HUDEP-2 (cell line): ENCODE measurements at regions not wholly inside any gene's neighbourhood (a gene's known extent, or its start where the extent isn't known, plus 50 kb on each side); places are given as distances from the start of the nearest gene placed in this dataset.

Experiments
- DNase-seq, 76 experiments: peaks; one replicate each; lab custom pipeline; 2025; ENCODE audit not compliant: unreplicated experiment in 76 of 76; lab: John Stamatoyannopoulos, UW

DNA sequence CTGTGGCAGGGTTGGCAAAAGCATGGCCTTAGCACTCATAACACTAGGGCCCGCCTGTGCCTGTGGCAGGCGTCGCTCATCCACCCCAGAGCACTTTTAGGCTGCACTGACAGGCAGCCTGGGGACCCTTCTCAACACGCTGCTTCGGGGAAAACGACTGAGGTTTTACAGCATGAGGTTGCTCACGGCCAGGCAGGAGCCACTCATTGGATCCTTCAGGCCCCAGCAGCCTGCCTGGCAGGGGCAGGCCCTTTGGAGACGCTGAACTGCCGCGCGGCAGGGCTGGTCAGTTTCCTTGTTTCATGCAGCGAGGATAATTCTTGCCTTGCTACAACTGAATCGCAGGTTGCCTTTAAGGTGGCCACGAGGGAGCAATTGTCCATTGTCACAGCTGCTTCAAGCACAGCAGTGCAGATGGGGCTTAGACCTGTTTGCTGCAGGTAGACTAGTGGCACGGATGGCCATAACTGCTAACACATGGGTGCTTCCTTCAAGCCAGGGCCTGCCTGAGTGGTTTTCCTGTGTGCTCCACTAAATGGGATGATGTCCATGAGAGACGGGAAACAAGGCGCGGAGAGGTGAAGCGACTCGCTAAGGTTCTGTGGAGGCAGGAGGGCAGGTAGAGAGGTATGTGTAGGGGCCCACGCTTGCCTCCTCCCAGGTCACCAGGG lies 49.9 kb upstream of the HS6ST1 start:
- DNase-seq, result no peak

DNA sequence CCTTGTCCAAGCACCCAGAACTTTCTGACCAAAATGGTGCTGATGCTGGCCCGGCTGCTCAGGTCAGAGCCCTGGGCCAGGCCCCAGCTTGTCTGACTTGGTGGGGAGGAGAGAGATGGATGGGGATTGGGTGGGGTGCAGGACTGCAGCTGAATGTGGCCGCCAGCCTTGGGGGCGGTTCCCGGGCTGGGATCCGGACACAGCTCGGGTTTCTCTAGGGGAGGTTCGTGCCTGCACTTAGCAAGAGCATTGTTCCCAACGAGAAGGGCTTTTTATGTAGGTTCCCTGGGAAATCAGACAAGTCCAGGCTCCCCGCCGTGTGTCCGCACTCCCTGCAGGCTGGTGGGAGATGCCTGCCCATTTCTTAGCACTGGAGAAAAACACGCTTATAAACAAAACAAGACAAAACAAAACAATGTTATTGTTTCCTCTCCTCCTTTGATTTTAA lies 50.5 kb upstream of the HS6ST1 start:
- DNase-seq, result no peak

DNA sequence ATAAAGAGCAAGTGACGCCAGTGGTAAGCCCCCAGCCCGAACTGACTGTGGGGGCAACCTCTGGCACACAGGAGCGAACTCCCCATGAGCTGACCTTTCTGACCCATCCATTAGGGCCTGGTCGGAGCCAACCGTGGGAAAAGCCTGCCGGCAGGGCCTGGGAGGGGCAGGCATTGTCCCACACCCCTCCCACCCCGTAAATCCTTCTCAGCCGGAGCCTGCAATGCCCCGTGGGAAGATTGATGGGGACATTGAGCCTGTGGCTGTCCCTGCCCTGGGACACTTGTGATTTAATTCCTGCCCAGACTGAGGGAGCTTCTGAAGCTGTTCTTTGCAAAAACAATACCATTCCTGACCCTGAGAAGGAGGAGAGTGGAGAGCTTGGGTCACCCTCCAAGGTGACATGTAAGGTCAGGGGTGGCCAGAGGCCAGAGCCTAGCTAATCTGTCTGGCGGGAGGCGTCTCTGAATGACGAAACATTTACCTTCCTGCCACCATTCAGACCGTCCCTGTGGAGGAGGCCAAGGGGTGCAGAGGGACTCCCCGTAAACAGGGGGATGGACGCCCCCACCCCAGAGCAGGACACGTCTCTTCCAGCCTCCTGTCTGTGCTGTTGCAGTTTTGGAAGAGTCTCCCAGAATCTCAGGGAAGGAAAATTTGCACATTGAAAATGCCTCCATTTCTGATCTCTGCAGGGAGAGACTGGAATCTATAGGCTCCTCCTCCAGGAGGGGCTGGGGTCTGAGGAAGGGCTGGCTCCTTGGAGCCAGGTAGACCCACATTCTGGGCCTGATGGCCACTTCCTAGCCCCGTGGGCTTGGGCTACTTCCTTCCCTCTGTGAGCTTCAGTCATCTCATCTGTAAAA lies 51.2 kb upstream of the HS6ST1 start:
- no peak for DNase-seq

- DNase-seq, result no peak
These were observed 52.0 kb upstream of the HS6ST1 start for GRCh38 chr2:128370468-128371247.

DNA sequence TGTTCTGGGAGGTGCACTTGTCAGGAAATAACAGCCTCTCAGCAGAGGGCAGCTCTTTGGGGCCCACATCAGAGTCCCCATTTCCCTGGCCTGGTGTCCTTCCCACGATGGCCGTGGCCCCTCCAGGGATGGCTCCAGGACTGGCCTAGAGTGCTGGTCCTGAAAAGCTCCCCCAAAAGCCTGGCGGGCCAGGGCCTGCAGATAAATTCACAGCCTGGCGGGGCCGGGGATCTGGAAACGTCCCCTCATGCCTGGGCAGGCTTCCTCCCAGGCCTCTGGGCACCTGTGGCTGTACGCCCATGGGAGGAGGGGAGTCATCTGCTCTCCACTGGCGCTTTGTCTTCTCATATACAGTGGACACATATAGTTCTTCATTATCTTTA lies 52.6 kb upstream of the HS6ST1 start:
- DNase-seq, result no peak

DNA sequence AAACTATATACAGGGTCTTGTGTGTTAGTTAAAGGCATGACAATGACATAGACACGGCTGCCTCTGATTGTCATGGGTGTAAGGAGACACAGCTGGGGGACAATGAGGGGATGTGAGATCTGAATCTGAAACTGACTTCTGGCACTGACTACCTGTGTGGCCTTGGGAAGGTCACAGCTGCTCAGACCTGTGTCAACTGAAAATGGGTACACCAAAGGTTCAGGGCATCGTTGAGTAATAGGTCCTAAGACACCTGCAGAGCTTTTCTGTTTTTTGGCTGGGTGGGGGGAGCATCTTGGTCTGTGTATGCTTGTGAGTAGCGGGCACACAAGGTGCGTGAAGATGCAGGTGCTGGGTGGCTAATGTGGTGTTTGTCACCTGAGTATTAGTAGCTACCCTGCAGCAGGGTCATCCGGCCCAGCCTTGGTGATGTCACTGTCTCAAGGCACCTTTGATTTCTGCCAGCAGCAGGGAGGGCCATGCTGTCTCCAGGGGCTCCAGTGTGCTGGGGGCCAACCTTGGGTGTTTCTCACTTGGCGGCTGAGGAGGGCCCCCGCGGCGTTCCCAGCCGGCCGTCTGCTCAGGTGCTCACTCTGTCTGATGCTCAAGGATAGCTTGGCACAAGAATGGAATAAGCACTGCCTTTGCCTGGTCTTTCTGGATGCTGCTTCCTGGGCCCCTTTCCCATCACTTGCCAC lies 53.1 kb upstream of the HS6ST1 start:
- DNase-seq, result no peak

DNA sequence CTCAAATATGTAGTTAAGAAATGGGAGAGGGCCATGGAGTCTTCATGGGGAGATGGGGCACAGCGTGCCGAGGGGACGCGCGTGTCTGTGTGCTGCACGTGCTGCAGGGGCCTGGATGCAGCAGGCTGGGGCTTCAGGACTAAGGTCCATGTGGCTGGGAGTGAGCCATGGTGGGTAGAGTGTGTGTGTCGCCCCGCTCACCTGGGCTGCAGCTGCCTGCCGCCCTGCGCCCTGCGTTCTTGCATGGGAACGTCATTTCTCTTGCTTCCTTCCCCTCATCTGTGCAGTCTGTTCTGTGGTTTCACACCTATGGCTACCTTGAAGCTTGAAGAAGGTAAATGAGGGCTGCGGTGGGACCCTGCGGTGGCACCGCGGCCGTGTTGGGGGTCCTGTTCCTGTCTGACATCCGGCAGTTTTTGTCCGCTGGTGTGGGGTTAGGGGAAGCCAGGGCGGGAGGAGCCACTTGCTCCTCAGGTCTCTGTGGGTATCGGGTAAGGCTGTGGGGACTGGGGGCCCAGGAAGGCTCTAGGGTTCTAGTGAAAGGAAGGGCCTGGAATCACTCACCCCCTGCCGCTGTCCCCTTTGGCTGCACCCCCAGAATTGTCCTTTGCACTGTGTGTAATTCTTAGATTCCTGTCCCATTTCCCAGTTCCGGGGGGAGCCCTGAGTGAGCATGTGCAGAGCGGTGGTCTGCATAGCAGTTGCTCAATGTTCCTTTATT lies 54.1 kb upstream of the HS6ST1 start:
- DNase-seq, result no peak

- no peak for DNase-seq
These were observed 54.9 kb upstream of the HS6ST1 start for GRCh38 chr2:128373451-128374000.

- DNase-seq, result no peak
These were observed 55.5 kb upstream of the HS6ST1 start for GRCh38 chr2:128374001-128374710.

DNA sequence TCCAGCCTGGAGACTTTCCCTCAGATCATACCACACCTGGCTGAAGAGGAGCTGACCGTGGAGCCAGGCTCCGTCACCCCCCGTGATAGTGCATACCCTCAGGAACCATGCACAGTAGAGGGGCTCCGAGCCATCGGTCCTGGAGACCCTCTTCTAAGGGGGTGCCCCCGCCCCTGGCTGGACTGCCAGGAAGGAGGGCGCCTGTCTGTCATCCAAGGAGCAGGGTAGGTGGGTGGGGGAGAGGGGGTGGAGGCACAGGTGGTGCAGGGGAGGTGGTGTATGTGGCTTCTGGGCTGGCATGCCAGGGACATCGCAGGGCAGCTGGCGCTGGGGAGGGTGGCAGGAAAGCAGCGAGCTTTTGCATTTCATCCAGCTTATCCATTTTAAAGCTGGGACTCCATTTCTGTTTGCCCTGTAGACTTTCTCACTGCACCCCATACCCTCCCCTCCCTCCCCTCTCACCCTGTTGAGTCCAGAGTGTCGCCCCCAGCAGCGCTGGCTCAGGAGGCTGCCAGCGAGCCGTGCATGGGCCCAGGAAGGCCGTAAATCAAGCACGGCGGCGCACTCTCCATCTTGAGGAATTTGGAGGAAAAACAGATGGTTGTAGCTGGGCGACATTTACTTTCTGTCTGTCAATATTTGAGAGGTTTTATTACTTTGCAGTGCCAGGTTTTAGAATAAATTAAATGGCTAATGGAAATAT lies 56.2 kb upstream of the HS6ST1 start:
- no peak for DNase-seq

DNA sequence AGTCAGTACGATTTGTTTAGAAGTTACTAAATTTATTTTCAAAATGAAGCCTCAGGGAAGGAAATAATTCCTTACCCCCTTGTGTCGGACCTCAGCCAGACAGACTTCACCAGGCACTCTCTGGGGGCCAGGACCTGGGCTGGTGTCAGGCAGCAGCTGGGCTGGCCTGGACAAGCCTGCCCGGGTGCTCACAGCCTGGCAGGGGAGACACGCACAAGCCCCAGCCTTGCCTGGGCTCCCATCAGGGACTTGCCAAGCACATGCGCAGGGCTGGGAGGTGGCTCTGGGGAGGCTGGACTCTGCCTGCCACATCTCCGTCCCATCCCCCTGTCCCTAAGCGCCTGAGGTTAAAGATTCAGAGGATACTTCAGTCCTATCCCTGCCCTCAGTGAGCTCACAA lies 56.8 kb upstream of the HS6ST1 start:
- DNase-seq, result no peak

DNA sequence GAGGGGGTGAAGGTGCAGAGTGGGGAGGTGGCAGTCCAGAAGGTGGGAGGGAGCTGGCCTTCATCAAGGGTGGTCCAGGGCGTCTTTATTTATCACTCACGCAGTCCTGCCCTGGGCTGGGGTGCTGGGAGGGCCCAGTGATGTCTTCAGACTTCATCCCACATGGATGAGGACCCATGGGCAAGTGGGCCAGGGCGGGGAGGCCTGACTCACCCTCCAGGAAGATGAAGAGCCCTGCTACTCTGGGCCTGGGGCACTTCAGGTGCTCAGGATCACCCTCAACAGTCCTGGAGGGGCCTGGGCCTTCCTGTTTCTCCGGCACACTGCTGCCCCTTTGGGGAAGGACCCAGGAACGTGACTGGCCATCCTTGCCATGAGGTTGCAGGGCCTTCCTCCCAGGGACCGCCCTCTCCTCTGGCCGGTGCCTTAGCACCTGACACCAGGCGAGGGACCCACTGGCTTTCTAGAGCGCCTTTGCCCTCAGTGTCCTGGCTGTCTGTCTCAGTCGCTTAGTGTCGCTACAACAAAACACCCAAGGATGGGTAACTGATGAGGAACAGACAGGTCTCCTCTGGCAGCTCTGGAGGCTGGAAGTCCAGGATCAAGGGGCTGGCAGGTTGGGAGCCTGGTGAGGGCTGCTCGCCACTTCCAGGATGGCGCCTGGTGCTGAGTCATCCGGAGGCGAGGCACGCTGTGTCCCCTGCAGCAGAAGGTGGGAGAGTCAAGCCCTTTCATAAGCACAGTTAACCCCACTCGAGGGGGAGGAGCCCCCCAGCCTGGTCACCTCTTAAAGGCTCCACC lies 57.8 kb upstream of the HS6ST1 start:
- DNase-seq, result no peak

GRCh38 chr2:128377071-128377910 lies 58.6 kb upstream of the HS6ST1 start:
- DNase-seq, result peak in 1 of 76 experiments; percentile 4

DNA sequence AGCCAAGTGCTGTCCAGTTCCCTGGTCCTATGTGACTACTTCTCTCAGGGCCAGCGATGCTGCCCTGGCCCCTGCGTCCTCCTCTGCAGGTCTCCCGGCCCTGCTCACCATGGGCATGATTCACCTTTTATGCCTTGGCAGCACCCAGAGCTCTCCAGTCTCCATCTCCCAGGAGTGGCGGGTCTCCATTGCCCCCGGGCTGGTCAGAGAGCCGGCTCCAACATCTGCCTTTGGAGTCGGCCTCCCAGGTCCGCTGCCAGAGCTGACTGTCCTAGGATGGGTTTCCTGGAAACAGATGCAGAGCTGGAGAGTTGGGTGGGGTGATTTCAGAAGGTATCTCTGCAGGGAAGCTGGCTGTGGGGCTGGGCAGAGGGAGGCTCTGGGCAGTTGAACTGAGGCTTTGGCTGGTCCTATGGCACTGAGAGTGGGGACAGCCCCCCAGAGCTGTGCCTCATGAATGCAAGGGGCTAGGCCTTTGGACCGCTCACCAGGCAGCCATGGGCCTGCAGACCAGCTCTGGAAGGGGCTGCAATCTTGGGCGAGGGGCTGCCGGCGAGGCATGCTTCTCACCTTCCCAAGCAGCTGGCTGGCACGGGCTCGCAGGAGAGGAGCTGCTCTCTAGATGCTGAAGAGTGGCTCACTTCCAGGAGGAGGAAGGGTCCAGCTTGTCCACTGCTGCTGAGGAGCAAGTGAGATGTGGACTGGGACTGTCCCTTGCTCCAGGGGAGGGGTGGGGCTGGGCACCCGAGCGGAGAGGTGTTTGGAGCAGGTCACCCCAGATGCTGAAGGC lies 59.8 kb upstream of the HS6ST1 start:
- no peak for DNase-seq

DNA sequence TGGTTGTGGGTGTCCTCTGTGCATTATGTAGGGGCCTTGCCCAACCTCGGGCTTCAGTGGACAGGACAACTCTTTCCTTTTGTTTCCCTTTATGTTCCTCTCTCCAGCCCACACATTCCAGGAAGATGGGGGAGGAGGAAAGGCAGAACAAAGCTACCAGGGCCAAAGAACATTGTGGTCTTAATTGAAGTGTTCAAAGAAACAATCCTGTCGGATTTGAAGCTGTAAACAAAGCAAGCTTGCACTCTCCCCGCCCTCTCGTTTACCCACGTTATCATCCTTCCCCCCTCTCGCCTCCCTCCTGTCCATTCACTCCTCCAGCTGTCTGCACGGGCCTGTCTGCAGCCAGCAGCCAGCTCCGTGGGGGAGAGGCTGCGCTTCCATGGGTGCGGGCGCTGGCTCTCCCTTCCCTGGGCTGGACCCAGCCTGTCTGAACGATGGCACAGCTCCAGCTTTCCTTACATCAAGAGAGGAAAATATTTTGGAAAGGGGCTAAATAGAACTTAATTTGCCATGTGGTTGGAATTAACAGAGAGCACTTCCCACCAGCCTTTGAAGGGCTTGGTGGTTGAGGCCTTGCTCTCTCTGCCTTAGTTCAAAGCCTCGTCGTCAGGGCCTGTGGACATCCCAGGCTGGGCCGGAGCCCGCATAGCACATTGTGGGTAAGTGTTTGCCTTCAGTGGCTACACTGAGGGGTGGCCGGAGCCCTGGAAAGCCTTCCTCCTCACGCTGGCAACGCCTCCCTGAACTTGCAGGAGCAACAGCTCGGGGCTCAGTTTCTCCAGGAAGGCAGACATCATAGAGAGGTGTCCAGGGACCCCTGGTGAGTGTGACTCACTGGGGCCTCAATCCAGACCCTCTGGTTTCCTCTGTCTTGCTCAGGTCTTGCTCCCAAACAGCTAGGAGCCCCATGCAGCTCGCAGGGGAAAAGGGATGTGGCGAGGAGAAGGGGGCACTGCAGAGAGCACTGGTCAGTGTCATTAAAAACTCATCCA lies 60.6 kb upstream of the HS6ST1 start:
- DNase-seq, result peak in 4 of 76 experiments; percentile 14 to 38 (median 18)
